DOHH2 (cell line): ENCODE measurements at regions not wholly inside any gene's neighbourhood (a gene's known extent, or its start where the extent isn't known, plus 50 kb on each side); places are given as distances from the start of the nearest gene placed in this dataset.

Experiments used
- CTCF ChIP-seq: fragments of 200-600 bp; sonication (generic); IDR thresholded peaks from one replicate; pipeline ENCODE4 v1.5.1; 2014; ENCODE audit warnings: antibody characterized with exemption, mild to moderate bottlenecking, low read depth, low read length; ENCODE audit not compliant: poor library complexity, severe bottlenecking
- EZH2phosphoT487 ChIP-seq: fragments of 200-600 bp; sonication (generic); IDR thresholded peaks from 2 replicates; pipeline ENCODE4 v1.6.1; 2017; ENCODE audit warnings: borderline replicate concordance, mild to moderate bottlenecking, antibody characterized with exemption, low read length, moderate library complexity, mixed read lengths

- TF ChIP-seq CTCF (no peak), EZH2phosphoT487 (no peak)
These were observed 217.0 kb upstream of the CCN2 start for GRCh38 chr6:132167929-132168892.
